Activated CD4-positive, alpha-beta memory T cell treated with anti-CD3 and anti-CD28 coated beads for 36 hours (primary cell): ENCODE measurements at regions not wholly inside any gene's neighbourhood (a gene's known extent, or its start where the extent isn't known, plus 50 kb on each side); places are given as distances from the start of the nearest gene placed in this dataset.
"Not testable (repeated sequence)": the region's sequence is repeated elsewhere in the genome, so short reads cannot be mapped to it uniquely, and the experiment has no call there.

Source experiments
- CTCF ChIA-PET: fragments of 350-600 bp; sonication (Branson Sonifier 250); formaldehyde crosslinking; loops from one replicate; lab custom pipeline; 2021; ENCODE audit warnings: antibody characterized with exemption, inconsistent platforms; lab: Charles Lee
- POLR2A ChIA-PET: fragments of 350-600 bp; sonication (Branson Sonifier 250); formaldehyde crosslinking; loops from one replicate; lab custom pipeline; 2021; ENCODE audit warnings: antibody characterized with exemption; lab: Charles Lee
- DNase-seq: peaks from one replicate; pipeline ENCODE4 v3.0.0-alpha.2; 2020
- H3K27ac Mint-ChIP-seq: one replicate; pipeline ENCODE4 v1.8.0; 2021; ENCODE audit warnings: mixed read lengths
- H3K27me3 Mint-ChIP-seq: one replicate; pipeline ENCODE4 v1.8.0; 2021; ENCODE audit warnings: mixed read lengths
- H3K36me3 Mint-ChIP-seq: one replicate; pipeline ENCODE4 v1.8.0; 2021; ENCODE audit warnings: mixed read lengths
- H3K4me1 Mint-ChIP-seq: one replicate; pipeline ENCODE4 v1.8.0; 2021; ENCODE audit warnings: low read depth, mixed read lengths
- H3K4me3 Mint-ChIP-seq: one replicate; pipeline ENCODE4 v1.8.0; 2021; ENCODE audit warnings: mild to moderate bottlenecking, mixed read lengths
- H3K9me3 Mint-ChIP-seq: one replicate; pipeline ENCODE4 v1.8.0; 2021; ENCODE audit warnings: mixed read lengths
- intact Hi-C: fragments of 100-400 bp; cut with micrococcal nuclease; formaldehyde crosslinking; loops from one replicate; pipeline ENCODE4 v1.15.1; 2023

DNA sequence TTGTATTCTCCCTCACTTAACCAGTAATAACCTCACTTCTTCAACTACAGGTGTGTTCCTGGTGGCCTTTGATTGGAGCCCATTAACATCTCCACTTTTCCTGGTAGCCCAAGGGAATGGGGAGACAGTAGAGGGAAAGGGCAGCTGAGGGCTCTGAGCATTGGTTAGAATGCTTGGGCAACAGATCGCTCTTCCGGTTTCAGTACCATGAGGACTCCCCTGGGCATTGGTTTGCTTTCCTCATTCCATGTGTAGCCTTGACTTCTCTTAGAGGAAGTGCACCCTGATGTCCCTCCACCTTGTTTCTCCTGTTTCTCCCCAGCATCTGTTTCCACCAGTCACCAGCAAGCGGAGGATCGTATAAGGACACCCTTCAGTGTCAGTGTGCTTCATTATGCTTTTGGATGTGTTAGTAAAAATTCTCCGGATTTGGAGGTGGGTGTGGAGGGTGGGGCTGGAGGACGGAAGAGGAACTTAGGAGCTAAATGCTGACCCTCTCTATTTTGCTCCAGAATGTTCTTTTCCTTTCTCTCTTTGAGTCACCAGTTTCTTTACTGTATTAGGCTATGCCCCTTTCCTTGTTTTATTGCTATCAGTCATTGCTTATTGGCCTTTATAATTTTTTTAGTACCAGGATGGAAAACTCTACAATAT is 50.6 kb upstream of the ZNG1B start:
- H3K27ac Mint-ChIP-seq, POLR2A ChIA-PET, CTCF ChIA-PET, H3K4me3 Mint-ChIP-seq, H3K9me3 Mint-ChIP-seq, intact Hi-C loops, DNase-seq, H3K36me3 Mint-ChIP-seq: not testable (repeated sequence)
- H3K27me3 Mint-ChIP-seq = peaks cover 12% of the 10 kb centered on the region
- peaks cover 11% of the 10 kb centered on the region for H3K4me1 Mint-ChIP-seq

DNA sequence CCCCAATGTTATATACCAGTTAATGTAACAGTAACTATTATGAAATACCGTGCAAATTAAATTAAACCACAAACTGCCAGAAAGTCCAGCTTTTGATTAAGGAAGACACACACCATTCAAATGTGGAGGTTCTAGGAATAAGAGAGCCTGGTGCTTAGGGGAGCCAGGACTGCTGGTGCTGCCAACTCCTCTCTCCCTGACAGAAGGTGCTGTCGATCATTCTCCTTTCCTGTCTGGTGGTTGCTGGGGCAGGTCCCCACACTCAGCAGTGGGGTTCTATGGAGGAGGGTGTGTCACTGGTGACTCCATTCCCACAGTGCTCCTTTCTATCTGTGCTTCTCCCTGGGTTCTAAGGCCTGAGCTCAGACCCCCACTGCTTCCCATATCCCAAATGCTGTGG is 57.9 kb upstream of the ZNG1B start:
- H3K27me3 Mint-ChIP-seq, POLR2A ChIA-PET, intact Hi-C loops, DNase-seq, H3K4me3 Mint-ChIP-seq, H3K36me3 Mint-ChIP-seq, H3K27ac Mint-ChIP-seq, H3K9me3 Mint-ChIP-seq: not testable (repeated sequence)
- CTCF ChIA-PET = interaction anchor here (0.7 kb wide), 1 partner anchor 11 kb away, joined by 3 read pairs; no protein-coding TSS in a partner anchor
- H3K4me1 Mint-ChIP-seq = peaks cover 15% of the 10 kb centered on the region

DNA sequence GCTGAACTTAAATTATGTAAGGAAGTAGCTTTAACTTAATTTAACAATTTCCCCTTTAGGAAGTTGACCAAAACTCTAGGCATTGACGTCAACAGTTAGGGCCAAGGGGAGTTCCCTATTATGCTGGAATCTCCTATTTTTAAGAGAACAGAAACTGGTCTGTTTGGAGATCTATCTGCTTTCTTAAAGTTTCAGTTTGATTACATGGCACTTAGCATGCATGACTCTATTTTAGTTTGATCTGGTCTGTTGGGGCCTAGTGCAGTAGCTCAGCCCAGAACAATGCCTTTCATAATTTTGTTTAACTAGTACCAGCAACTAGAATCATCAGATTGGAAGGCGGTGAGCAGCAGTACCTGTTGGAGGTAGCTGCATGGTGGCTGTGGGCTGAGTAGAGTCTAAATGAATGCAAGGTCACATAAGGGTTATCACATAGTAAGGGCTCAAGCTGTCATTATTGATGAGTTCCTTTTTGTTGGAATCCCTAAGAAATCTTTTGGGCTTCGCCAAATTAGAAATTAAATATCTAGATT is 60.5 kb upstream of the ZNG1B start:
- Mint-ChIP-seq H3K9me3 (no peaks in the 10 kb centered on the region), H3K36me3 (no peaks in the 10 kb centered on the region), H3K4me1 (peaks cover 17% of the 10 kb centered on the region), H3K27me3 (peaks cover 11% of the 10 kb centered on the region), H3K27ac (peak overlapping the region; percentile 35), H3K4me3 (no peak overlapping the region)
- intact Hi-C loops = loop anchor here (2.0 kb wide), 1 partner anchor 18 kb away; no protein-coding TSS in a partner anchor
- POLR2A ChIA-PET = no interaction called here
- CTCF ChIA-PET = interaction anchor here (1.2 to 2.3 kb wide), 3 partner anchors 12 to 238 kb away, joined by 5 to 12 read pairs (median 7); no protein-coding TSS in a partner anchor
- DNase-seq = no peak

- no peak for DNase-seq
- no peaks in the 10 kb centered on the region for H3K36me3 Mint-ChIP-seq
- no peak overlapping the region for H3K4me3 Mint-ChIP-seq
- ChIA-PET POLR2A (no interaction called here), CTCF (interaction anchor here (0.6 to 2.3 kb wide), 4 partner anchors 11 to 238 kb away, joined by 3 to 12 read pairs (median 6); no protein-coding TSS in a partner anchor)
- peaks cover 11% of the 10 kb centered on the region for H3K27me3 Mint-ChIP-seq
- intact Hi-C loops = loop anchor here (2.0 kb wide), 1 partner anchor 18 kb away; no protein-coding TSS in a partner anchor
- H3K9me3 Mint-ChIP-seq = no peaks in the 10 kb centered on the region
- no peak overlapping the region for H3K27ac Mint-ChIP-seq
- H3K4me1 Mint-ChIP-seq = peaks cover 17% of the 10 kb centered on the region
These were observed 61.1 kb upstream of the ZNG1B start for GRCh38 chr2:113376253-113376912.

DNA sequence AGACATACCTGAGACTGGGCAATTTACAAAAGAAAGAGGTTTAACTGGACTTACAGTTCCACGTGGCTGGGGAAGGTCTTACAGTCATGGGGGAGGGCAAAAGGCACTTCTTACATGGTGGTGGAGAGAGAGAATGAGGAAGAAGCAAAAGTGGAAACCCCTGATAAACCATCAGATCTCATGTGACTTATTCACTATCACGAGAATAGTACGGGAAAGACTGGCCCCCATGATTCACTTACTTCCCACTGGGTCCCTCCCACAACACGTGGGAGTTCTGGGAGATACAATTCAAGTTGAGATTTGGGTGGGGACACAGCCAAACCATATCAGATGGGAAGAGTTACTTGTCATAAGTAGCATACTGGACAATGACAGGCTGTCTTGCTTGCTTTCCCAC is 62.6 kb upstream of the ZNG1B start:
- H3K4me3 Mint-ChIP-seq, CTCF ChIA-PET, POLR2A ChIA-PET, H3K27ac Mint-ChIP-seq, DNase-seq, H3K36me3 Mint-ChIP-seq, H3K27me3 Mint-ChIP-seq, H3K9me3 Mint-ChIP-seq: not testable (repeated sequence)
- H3K4me1 Mint-ChIP-seq = peaks cover 17% of the 10 kb centered on the region
- intact Hi-C loops = loop anchor here (5.0 kb wide), 1 partner anchor 78 kb away; no protein-coding TSS in a partner anchor

- H3K36me3 Mint-ChIP-seq, H3K27me3 Mint-ChIP-seq, DNase-seq, H3K27ac Mint-ChIP-seq, H3K4me3 Mint-ChIP-seq, H3K9me3 Mint-ChIP-seq, POLR2A ChIA-PET: not testable (repeated sequence)
- intact Hi-C loops = loop anchor here (5.0 kb wide), 1 partner anchor 75 kb away; no protein-coding TSS in a partner anchor
- CTCF ChIA-PET = interaction anchor here (0.6 to 3.4 kb wide), 2 partner anchors 124 to 288 kb away, joined by 5 to 35 read pairs; no protein-coding TSS in a partner anchor
- H3K4me1 Mint-ChIP-seq = peaks cover 13% of the 10 kb centered on the region
These were observed 65.1 kb upstream of the ZNG1B start for GRCh38 chr2:113372258-113372834.

DNA sequence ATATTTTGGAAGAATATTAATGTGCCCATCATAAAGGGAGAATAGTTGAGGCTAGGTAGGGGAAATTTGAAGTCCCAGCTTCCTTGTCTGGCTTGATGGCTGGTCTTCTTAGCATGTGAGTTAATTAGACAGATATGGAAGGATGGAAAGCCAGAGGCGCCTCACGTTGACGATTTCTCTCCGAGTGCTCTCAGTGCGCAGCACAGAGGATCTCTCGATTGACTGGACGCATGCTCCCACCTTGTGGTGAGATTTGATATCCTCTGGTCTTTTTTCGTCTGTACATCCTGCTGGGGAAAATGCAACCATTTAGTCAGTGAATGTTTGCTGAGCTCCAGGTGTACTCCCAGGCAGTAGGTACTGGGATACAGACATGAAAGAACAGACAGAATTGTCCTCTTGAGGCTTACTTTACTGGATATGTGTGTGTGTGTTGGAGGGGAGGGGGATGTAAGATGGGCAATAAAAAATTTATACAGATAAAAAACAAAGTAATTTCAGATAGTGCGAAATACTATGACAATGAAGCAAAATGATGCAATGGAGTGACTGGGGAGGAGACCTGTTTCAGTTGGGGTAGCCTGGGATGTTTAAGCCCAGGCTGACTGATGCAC is 66.9 kb upstream of the ZNG1B start:
- no peak overlapping the region for H3K27ac Mint-ChIP-seq
- no peak overlapping the region for H3K4me3 Mint-ChIP-seq
- peaks cover 5% of the 10 kb centered on the region for H3K27me3 Mint-ChIP-seq
- CTCF ChIA-PET = interaction anchor here (0.9 to 3.4 kb wide), 15 partner anchors 73 to 311 kb away, joined by 3 to 35 read pairs (median 5); partner anchors contain the start of gene IL36RN
- H3K36me3 Mint-ChIP-seq = no peaks in the 10 kb centered on the region
- peak; percentile 80 for DNase-seq
- intact Hi-C loops = loop anchor here (1.0 to 5.0 kb wide), 6 partner anchors 73 to 290 kb away; no protein-coding TSS in a partner anchor
- peaks cover 4% of the 10 kb centered on the region for H3K4me1 Mint-ChIP-seq
- no peaks in the 10 kb centered on the region for H3K9me3 Mint-ChIP-seq
- POLR2A ChIA-PET = no interaction called here

GRCh38 chr2:113370030-113370429 is 67.5 kb upstream of the ZNG1B start:
- no peak for DNase-seq
- Mint-ChIP-seq H3K4me3 (no peak overlapping the region), H3K27ac (no peak overlapping the region), H3K36me3 (no peaks in the 10 kb centered on the region), H3K27me3 (peaks cover 5% of the 10 kb centered on the region), H3K4me1 (peaks cover 4% of the 10 kb centered on the region), H3K9me3 (no peaks in the 10 kb centered on the region)
- ChIA-PET POLR2A (no interaction called here), CTCF (interaction anchor here (1.0 to 3.4 kb wide), 14 partner anchors 72 to 311 kb away, joined by 3 to 35 read pairs (median 5); partner anchors contain the start of gene IL36RN)
- intact Hi-C loops = loop anchor here (1.0 to 5.0 kb wide), 6 partner anchors 73 to 290 kb away; no protein-coding TSS in a partner anchor

DNA sequence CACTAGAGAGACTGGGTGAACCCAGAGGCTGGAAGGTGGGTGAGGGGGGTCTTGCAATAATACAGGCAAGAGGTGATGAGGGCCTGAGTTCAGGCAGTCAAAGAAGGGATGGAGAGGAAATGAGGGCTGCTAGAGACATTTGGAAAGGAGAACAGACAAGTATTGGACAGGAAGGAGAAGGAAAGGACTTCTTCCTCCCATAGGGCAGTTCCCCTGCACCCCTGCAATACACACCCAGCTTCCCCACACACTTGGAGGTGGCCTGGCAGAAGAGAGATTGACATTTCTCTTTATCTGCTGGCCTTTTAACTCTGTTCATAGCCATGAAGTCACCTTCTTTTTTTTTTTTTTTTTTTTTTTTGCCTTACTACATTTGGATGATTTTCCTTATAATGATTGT is 68.9 kb upstream of the ZNG1B start:
- H3K36me3 Mint-ChIP-seq, H3K27me3 Mint-ChIP-seq, CTCF ChIA-PET, H3K4me1 Mint-ChIP-seq, H3K9me3 Mint-ChIP-seq, POLR2A ChIA-PET, DNase-seq, intact Hi-C loops, H3K27ac Mint-ChIP-seq, H3K4me3 Mint-ChIP-seq: not testable (repeated sequence)

GRCh38 chr2:113366821-113367220 is 70.7 kb upstream of the ZNG1B start:
- H3K27me3 Mint-ChIP-seq, intact Hi-C loops, H3K4me3 Mint-ChIP-seq, H3K4me1 Mint-ChIP-seq, H3K27ac Mint-ChIP-seq, H3K9me3 Mint-ChIP-seq, CTCF ChIA-PET, H3K36me3 Mint-ChIP-seq, DNase-seq, POLR2A ChIA-PET: not testable (repeated sequence)

GRCh38 chr2:113365791-113366190 is 71.7 kb upstream of the ZNG1B start:
- intact Hi-C loops, H3K4me1 Mint-ChIP-seq, H3K27me3 Mint-ChIP-seq, H3K27ac Mint-ChIP-seq, H3K9me3 Mint-ChIP-seq, H3K36me3 Mint-ChIP-seq, POLR2A ChIA-PET, DNase-seq, H3K4me3 Mint-ChIP-seq: not testable (repeated sequence)
- CTCF ChIA-PET = interaction anchor here (0.8 to 1.5 kb wide), 6 partner anchors 11 to 286 kb away, joined by 3 to 6 read pairs (median 4); no protein-coding TSS in a partner anchor
